GM21423 (cell line): ENCODE measurements at regions not wholly inside any gene's neighbourhood (a gene's known extent, or its start where the extent isn't known, plus 50 kb on each side); places are given as distances from the start of the nearest gene placed in this dataset.
"Not testable (repeated sequence)": the region's sequence is repeated elsewhere in the genome, so short reads cannot be mapped to it uniquely, and the experiment has no call there.

ENCODE experiments used
- ATAC-seq: cut with Tn5 transposase; IDR thresholded peaks from one replicate; pipeline ENCODE4 v1.9.1; 2021; ENCODE audit warnings: mild to moderate bottlenecking, moderate library complexity; ENCODE audit not compliant: unreplicated experiment

- ATAC-seq: no peak
These were observed 150.6 kb downstream of the FHIP1A start for GRCh38 chr4:151559595-151559994.

- ATAC-seq: no peak
These were observed 152.7 kb downstream of the FHIP1A start for GRCh38 chr4:151561551-151562256.

- no peak for ATAC-seq
These were observed 154.2 kb downstream of the FHIP1A start for GRCh38 chr4:151563194-151563593.

- ATAC-seq: no peak
These were observed 155.3 kb downstream of the FHIP1A start for GRCh38 chr4:151564321-151564720.

- no peak for ATAC-seq
These were observed 156.6 kb downstream of the FHIP1A start for GRCh38 chr4:151565583-151565982.

- ATAC-seq: no peak
These were observed 157.1 kb downstream of the FHIP1A start for GRCh38 chr4:151566053-151566452.

- peak; percentile 70 for ATAC-seq
These were observed 158.1 kb downstream of the FHIP1A start for GRCh38 chr4:151567056-151567455.

- ATAC-seq: no peak
These were observed 160.0 kb downstream of the FHIP1A start for GRCh38 chr4:151568966-151569365.

GRCh38 chr4:151569650-151570049 lies 160.7 kb downstream of the FHIP1A start:
- no peak for ATAC-seq

GRCh38 chr4:151573474-151573873 lies 164.5 kb downstream of the FHIP1A start:
- ATAC-seq: no peak

GRCh38 chr4:151573945-151574344 lies 165.0 kb downstream of the FHIP1A start:
- ATAC-seq: no peak

GRCh38 chr4:151574968-151575367 lies 166.0 kb downstream of the FHIP1A start:
- no peak for ATAC-seq

GRCh38 chr4:151575646-151576045 lies 166.7 kb downstream of the FHIP1A start:
- ATAC-seq: no peak

- ATAC-seq: no peak
These were observed 167.7 kb downstream of the FHIP1A start for GRCh38 chr4:151576627-151577026.

- ATAC-seq: no peak
These were observed 172.6 kb downstream of the FHIP1A start for GRCh38 chr4:151581570-151581969.

GRCh38 chr4:151582098-151582497 lies 173.1 kb downstream of the FHIP1A start:
- no peak for ATAC-seq

GRCh38 chr4:151583157-151583914 lies 174.4 kb downstream of the FHIP1A start:
- ATAC-seq: no peak

- no peak for ATAC-seq
These were observed 175.1 kb downstream of the FHIP1A start for GRCh38 chr4:151584101-151584500.

- not testable (repeated sequence) for ATAC-seq
These were observed 165.2 kb downstream of the GATB start for GRCh38 chr4:151595629-151596028.

- not testable (repeated sequence) for ATAC-seq
These were observed 163.1 kb downstream of the GATB start for GRCh38 chr4:151597691-151598090.

GRCh38 chr4:151599863-151600262 lies 160.9 kb downstream of the GATB start:
- no peak for ATAC-seq

GRCh38 chr4:151600432-151600831 lies 160.4 kb downstream of the GATB start:
- ATAC-seq: no peak
